ENCODE measurements at regions not wholly inside any gene's neighbourhood (a gene's known extent, or its start where the extent isn't known, plus 50 kb on each side); places are given as distances from the start of the nearest gene placed in this dataset.

DNA sequence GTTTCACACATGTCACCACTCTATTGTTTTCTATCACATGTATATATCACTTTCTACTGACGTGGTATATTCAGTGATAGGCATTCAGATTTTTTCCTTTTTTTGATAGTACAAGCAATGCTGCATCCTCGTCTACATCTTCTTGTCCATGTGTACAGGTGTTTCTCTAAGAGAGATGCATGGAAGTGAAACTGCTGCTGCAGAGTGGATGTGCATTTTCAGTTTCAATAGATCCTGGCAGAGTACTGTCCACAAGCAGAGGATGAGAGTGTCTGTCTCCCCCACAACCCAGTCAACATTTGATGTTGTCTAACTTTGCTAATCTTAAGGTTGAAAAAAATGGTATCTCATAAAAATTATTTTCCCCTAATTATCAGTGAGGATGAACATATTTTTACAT lies 194.0 kb upstream of the CASK start:
- H3K27me3 ChIP-seq = no peaks in the 10 kb centered on the region

DNA sequence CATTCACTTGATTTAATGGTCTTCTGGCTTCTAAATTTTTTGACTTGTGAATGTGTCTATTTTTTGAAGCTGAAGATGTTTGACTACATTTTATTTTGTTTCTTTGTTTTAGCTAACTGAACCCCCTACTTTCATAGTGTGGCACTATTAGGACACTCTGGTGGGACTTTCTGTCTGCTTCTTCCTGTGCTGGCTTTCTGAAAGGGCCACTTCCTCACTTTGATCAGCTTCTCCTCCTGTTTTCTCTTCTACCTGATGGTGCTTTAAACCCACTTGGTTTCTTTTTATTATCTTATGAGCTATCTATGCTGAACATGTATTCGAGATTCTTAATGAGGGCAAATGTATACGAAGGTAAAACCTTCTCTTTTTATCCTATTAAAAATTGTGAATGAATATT lies 186.1 kb upstream of the CASK start:
- Histone ChIP-seq H3K27ac (no peak overlapping the region), H3K4me1 (no peaks in the 10 kb centered on the region), H3K27me3 (no peaks in the 10 kb centered on the region), H3K4me3 (no peak overlapping the region), H3K9me3 (no peaks in the 10 kb centered on the region), H3K36me3 (no peaks in the 10 kb centered on the region)
- DNase-seq (ENCODE audit: low spot score in 2 of 2) = no peak
- WGBS = 89% methylated on average over 2 of the region's 2 CpGs
- TF ChIP-seq POLR2A (IDR thresholded peaks at IDR 0.05) (no peak), EP300 (IDR thresholded peaks at IDR 0.05) (no peak), CTCF (IDR thresholded peaks at IDR 0.05) (no peak), POLR2AphosphoS5 (IDR thresholded peaks at IDR 0.05) (no peak)

More for the DNA sequence above, 194.0 kb upstream of the CASK start:
- Histone ChIP-seq H3K9me3 (no peaks in the 10 kb centered on the region), H3K4me3 (no peak overlapping the region), H3K36me3 (no peaks in the 10 kb centered on the region), H3K4me1 (no peaks in the 10 kb centered on the region), H3K27ac (no peak overlapping the region)
- 38% methylated on average over 2 of the region's 2 CpGs for WGBS
- no peak for TF ChIP-seq POLR2AphosphoS5 (IDR thresholded peaks at IDR 0.05)
- TF ChIP-seq POLR2A (IDR thresholded peaks at IDR 0.05) = no peak
- no peak for TF ChIP-seq EP300 (IDR thresholded peaks at IDR 0.05)
- no peak for TF ChIP-seq CTCF (IDR thresholded peaks at IDR 0.05)
- no peak for DNase-seq (ENCODE audit: low spot score in 2 of 2)

DNA sequence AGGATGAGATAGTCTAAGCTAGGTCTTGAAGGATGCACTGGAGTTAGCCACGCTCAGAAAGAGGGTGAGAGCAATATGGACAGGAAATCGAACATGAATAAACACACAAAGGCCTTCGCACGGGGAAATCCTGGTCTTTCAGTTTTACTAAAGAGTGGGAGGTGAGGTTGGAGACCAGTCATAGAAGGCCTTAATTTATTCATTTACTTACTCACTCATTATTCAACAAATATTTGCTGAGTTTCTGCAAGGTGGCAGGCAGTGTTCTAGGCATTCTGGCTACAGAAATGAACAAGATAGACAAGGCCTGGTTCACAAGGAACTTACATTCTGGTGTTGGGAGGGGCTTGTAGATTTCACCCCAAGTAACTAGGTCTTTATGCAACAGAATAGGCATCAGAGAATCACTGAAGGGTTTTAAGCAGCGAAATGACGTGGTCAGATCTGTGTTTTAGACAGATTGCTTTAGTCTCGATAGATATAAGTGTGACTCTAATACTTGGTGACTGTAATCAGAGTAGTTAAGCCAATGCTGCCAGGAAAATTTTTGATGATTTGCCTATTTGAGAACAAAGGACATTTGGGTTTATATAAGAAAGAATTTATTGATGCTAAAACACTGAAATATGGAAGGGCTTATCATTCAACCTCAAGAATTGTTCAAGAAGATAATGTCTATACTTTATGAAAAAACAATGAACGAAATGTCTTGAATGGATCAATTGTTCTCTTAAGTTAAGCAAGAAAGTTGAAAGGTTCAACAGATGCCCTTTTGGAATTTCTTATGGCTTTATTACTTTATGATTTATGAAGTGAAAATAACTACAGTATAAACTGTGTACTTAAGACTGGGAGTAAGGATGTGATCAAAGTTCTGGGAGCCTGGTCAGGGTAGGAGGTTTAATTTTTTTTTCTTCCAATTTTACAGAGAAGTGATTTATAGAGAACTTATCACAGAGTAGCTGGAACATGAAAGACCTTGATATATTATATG lies 184.4 kb upstream of the CASK start:
- Histone ChIP-seq H3K27ac (no peak overlapping the region), H3K4me3 (no peak overlapping the region), H3K27me3 (no peaks in the 10 kb centered on the region), H3K36me3 (no peaks in the 10 kb centered on the region), H3K9me3 (no peaks in the 10 kb centered on the region), H3K4me1 (no peaks in the 10 kb centered on the region)
- no peak for TF ChIP-seq EP300 (IDR thresholded peaks at IDR 0.05)
- no peak for TF ChIP-seq POLR2A (IDR thresholded peaks at IDR 0.05)
- no peak for TF ChIP-seq CTCF (IDR thresholded peaks at IDR 0.05)
- no peak for TF ChIP-seq POLR2AphosphoS5 (IDR thresholded peaks at IDR 0.05)
- 79% methylated on average over 8 of the region's 8 CpGs for WGBS
- no peak for DNase-seq (ENCODE audit: low spot score in 2 of 2)

GRCh38 chrX:42106556-42106955 lies 183.2 kb upstream of the CASK start:
- no peaks in the 10 kb centered on the region for H3K9me3 ChIP-seq
- WGBS = 63% methylated on average over 2 of the region's 2 CpGs
- H3K27ac ChIP-seq = no peak overlapping the region
- no peaks in the 10 kb centered on the region for H3K4me1 ChIP-seq
- no peaks in the 10 kb centered on the region for H3K36me3 ChIP-seq
- DNase-seq (ENCODE audit: low spot score in 2 of 2) = no peak
- no peaks in the 10 kb centered on the region for H3K27me3 ChIP-seq
- TF ChIP-seq EP300 (IDR thresholded peaks at IDR 0.05) (no peak), POLR2AphosphoS5 (IDR thresholded peaks at IDR 0.05) (no peak), POLR2A (IDR thresholded peaks at IDR 0.05) (no peak)
- no peak overlapping the region for H3K4me3 ChIP-seq

- Histone ChIP-seq H3K36me3 (no peaks in the 10 kb centered on the region), H3K9me3 (no peaks in the 10 kb centered on the region), H3K4me3 (no peak overlapping the region), H3K27ac (no peak overlapping the region), H3K4me1 (no peaks in the 10 kb centered on the region), H3K27me3 (no peaks in the 10 kb centered on the region)
- no peak for DNase-seq (ENCODE audit: low spot score in 2 of 2)
- TF ChIP-seq EP300 (IDR thresholded peaks at IDR 0.05) (no peak), POLR2A (IDR thresholded peaks at IDR 0.05) (no peak), CTCF (IDR thresholded peaks at IDR 0.05) (no peak), POLR2AphosphoS5 (IDR thresholded peaks at IDR 0.05) (no peak)
- 69% methylated on average over 4 of the region's 4 CpGs for WGBS
Measured at GRCh38 chrX:42102586-42103282, 179.4 kb upstream of the CASK start.
